ENCODE measurements at regions not wholly inside any gene's neighbourhood (a gene's known extent, or its start where the extent isn't known, plus 50 kb on each side); places are given as distances from the start of the nearest gene placed in this dataset.

GRCh38 chr11:134474942-134475341, 62.9 kb upstream of the B3GAT1 start:
- TF ChIP-seq CTCF (IDR thresholded peaks at IDR 0.05) = no peak
- TF ChIP-seq POLR2A (IDR thresholded peaks at IDR 0.05) = no peak

Data from lower leg skin (tissue), 3 donors.